ENCODE measurements at regions not wholly inside any gene's neighbourhood (a gene's known extent, or its start where the extent isn't known, plus 50 kb on each side); places are given as distances from the start of the nearest gene placed in this dataset.

DNA sequence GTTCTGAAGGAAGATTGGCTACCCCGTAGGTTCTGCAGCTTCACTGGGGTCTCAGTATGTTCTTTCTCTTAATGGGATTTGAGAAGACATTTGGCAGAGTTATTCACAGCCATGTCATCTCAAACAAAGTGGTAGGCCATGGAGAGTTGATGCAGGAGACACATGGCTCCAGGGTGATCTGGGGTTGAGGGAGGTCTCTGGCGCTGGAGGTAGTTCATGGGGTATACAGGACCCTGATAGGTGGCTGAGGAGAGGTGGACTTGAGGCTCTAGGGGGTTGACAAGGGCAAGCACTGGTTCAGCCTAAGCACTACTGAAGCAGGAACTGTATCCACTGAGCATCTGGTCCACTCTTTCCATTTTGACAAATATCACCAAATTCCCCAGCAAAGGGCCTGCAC lies 100.4 kb downstream of the C1orf94 start:
- Histone ChIP-seq H3K27me3 (no peaks in the 10 kb centered on the region), H3K9me2 (replicated peaks; ENCODE audit: insufficient read depth) (no peaks in the 10 kb centered on the region), H3K4me2 (no peak overlapping the region), H2AFZ (no peak overlapping the region), H3K9me3 (ENCODE audit: low read depth) (no peaks in the 10 kb centered on the region), H3K4me3 (no peak overlapping the region), H4K20me1 (ENCODE audit: insufficient read depth, poor library complexity, severe bottlenecking) (no peaks in the 10 kb centered on the region), H3K36me3 (replicated peaks; ENCODE audit: insufficient read depth, low read depth) (no peaks in the 10 kb centered on the region), H3K4me1 (ENCODE audit: insufficient read depth) (no peaks in the 10 kb centered on the region), H3K27ac (no peak overlapping the region), H3K79me2 (no peaks in the 10 kb centered on the region)
- TF ChIP-seq CTCF (IDR thresholded peaks at IDR 0.05; ENCODE audit: poor library complexity) (no peak), EZH2phosphoT487 (IDR thresholded peaks at IDR 0.05; ENCODE audit: low read depth, severe bottlenecking, unreplicated experiment) (no peak), EZH2 (IDR thresholded peaks at IDR 0.05; ENCODE audit: borderline replicate concordance) (no peak)
- WGBS (ENCODE audit: low lambda C conversion rate, missing lambda C conversion rate): 83% methylated on average over 2 of the region's 2 CpGs
- no peak for DNase-seq (ENCODE audit: low spot score)

GRCh38 chr1:34278211-34278610 lies 101.5 kb downstream of the C1orf94 start:
- WGBS (ENCODE audit: low lambda C conversion rate, missing lambda C conversion rate): 78% methylated on average over 4 of the region's 4 CpGs

GRCh38 chr1:34279971-34280370 lies 103.3 kb downstream of the C1orf94 start:
- no peak for TF ChIP-seq EZH2 (IDR thresholded peaks at IDR 0.05; ENCODE audit: borderline replicate concordance)
- TF ChIP-seq CTCF (IDR thresholded peaks at IDR 0.05; ENCODE audit: poor library complexity): no peak
- no peak for TF ChIP-seq EZH2phosphoT487 (IDR thresholded peaks at IDR 0.05; ENCODE audit: low read depth, severe bottlenecking, unreplicated experiment)
- Histone ChIP-seq H3K27ac (no peak overlapping the region), H3K9me2 (replicated peaks; ENCODE audit: insufficient read depth) (no peaks in the 10 kb centered on the region), H3K79me2 (no peaks in the 10 kb centered on the region), H3K4me2 (no peak overlapping the region), H3K4me3 (no peak overlapping the region), H4K20me1 (ENCODE audit: insufficient read depth, poor library complexity, severe bottlenecking) (no peaks in the 10 kb centered on the region), H3K4me1 (ENCODE audit: insufficient read depth) (no peaks in the 10 kb centered on the region), H3K27me3 (peaks cover 2% of the 10 kb centered on the region), H3K36me3 (replicated peaks; ENCODE audit: insufficient read depth, low read depth) (no peaks in the 10 kb centered on the region), H2AFZ (no peak overlapping the region), H3K9me3 (ENCODE audit: low read depth) (no peaks in the 10 kb centered on the region)
- no peak for DNase-seq (ENCODE audit: low spot score)
- WGBS (ENCODE audit: low lambda C conversion rate, missing lambda C conversion rate): 78% methylated on average over 1 of the region's 1 CpG

More at GRCh38 chr1:34278211-34278610, 101.5 kb downstream of the C1orf94 start:
- Histone ChIP-seq H3K27me3 (no peaks in the 10 kb centered on the region), H3K27ac (no peak overlapping the region), H3K4me1 (ENCODE audit: insufficient read depth) (no peaks in the 10 kb centered on the region), H3K4me3 (no peak overlapping the region), H2AFZ (no peak overlapping the region), H3K4me2 (no peak overlapping the region), H3K36me3 (replicated peaks; ENCODE audit: insufficient read depth, low read depth) (no peaks in the 10 kb centered on the region), H4K20me1 (ENCODE audit: insufficient read depth, poor library complexity, severe bottlenecking) (no peaks in the 10 kb centered on the region), H3K9me3 (ENCODE audit: low read depth) (no peaks in the 10 kb centered on the region), H3K9me2 (replicated peaks; ENCODE audit: insufficient read depth) (no peaks in the 10 kb centered on the region), H3K79me2 (no peaks in the 10 kb centered on the region)
- no peak for DNase-seq (ENCODE audit: low spot score)
- no peak for TF ChIP-seq EZH2phosphoT487 (IDR thresholded peaks at IDR 0.05; ENCODE audit: low read depth, severe bottlenecking, unreplicated experiment)

- no peak overlapping the region for H3K4me2 ChIP-seq
- H3K79me2 ChIP-seq: no peaks in the 10 kb centered on the region
- no peak overlapping the region for H3K27ac ChIP-seq
- no peaks in the 10 kb centered on the region for H3K4me1 ChIP-seq (ENCODE audit: insufficient read depth)
- H4K20me1 ChIP-seq (ENCODE audit: insufficient read depth, poor library complexity, severe bottlenecking): no peaks in the 10 kb centered on the region
- H3K27me3 ChIP-seq: peaks cover 2% of the 10 kb centered on the region
- WGBS (ENCODE audit: low lambda C conversion rate, missing lambda C conversion rate): 91% methylated on average over 4 of the region's 4 CpGs
- no peaks in the 10 kb centered on the region for H3K9me3 ChIP-seq (ENCODE audit: low read depth)
- no peaks in the 10 kb centered on the region for H3K36me3 ChIP-seq (replicated peaks; ENCODE audit: insufficient read depth, low read depth)
- H3K4me3 ChIP-seq: no peak overlapping the region
- H3K9me2 ChIP-seq (replicated peaks; ENCODE audit: insufficient read depth): no peaks in the 10 kb centered on the region
- DNase-seq (ENCODE audit: low spot score): no peak
- no peak overlapping the region for H2AFZ ChIP-seq
- no peak for TF ChIP-seq CTCF (IDR thresholded peaks at IDR 0.05; ENCODE audit: poor library complexity)
- no peak for TF ChIP-seq EZH2phosphoT487 (IDR thresholded peaks at IDR 0.05; ENCODE audit: low read depth, severe bottlenecking, unreplicated experiment)
- TF ChIP-seq EZH2 (IDR thresholded peaks at IDR 0.05; ENCODE audit: borderline replicate concordance): no peak
These were observed 103.8 kb downstream of the C1orf94 start for GRCh38 chr1:34280509-34280908.

Data from hepatocyte (in vitro differentiated cells).